ENCODE measurements at regions not wholly inside any gene's neighbourhood (a gene's known extent, or its start where the extent isn't known, plus 50 kb on each side); places are given as distances from the start of the nearest gene placed in this dataset.
A peak's percentile ranks its signal among the peaks of the same experiment; 100 is the strongest.

- DNase-seq = no peak
Measured at GRCh38 chr4:108261026-108261425, 92.3 kb upstream of the LEF1 start.

GRCh38 chr4:108256538-108256937 lies 87.8 kb upstream of the LEF1 start:
- DNase-seq = no peak

- DNase-seq = no peak
Measured at GRCh38 chr4:108255203-108255747, 86.5 kb upstream of the LEF1 start.

GRCh38 chr4:108249397-108249796 lies 80.7 kb upstream of the LEF1 start:
- DNase-seq = no peak

DNA sequence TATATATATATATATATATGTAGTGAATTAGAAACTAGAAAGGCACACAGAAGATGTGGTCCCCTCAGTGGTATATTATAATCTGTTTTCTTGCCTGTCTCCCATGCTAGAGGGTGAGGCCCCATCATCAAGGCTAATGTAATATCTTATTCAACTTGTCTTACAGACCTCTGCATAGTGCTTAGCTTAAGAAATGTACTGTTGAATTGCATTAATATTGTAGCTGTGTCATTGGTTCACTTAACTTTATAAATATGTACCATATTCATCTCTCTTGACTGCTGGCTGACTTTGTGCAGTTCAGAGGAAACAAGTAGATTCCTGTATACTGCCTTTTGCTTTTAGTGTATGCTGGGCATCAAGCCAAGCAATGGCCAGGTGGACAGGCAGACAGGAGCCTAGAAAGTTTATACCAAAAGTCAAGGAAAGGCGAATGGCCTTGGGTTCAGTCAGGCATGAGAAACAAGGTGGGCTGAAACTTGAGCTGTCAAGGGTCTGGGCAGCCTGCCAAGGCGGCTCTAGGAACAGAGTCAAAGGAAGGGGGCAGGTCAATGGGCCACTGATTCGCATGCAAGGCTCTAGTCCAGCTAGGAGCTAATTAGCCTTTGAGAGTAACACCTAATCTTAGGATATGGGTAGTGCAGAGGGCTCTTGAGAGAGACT lies 78.8 kb upstream of the LEF1 start:
- no peak for DNase-seq

DNA sequence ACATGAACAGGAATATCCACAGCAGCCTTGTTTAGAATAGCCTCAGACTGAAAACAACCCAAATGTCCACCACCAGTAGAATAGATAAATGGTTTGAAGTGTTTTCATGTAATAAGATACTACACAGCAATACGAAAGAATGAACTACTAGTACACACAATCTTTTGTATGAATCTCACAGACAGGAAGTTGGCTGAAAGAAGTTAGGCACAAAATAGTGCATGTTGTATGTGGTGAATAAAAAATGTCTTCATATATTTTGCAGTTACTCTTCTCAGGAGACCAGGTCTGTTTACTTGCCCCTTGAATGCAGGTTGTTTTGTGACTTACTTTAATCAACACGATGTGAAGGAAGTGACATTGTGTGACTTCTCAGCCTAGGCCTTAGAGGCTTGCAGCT lies 75.9 kb upstream of the LEF1 start:
- DNase-seq = no peak

- DNase-seq = no peak
Measured at GRCh38 chr4:108240366-108240765, 71.6 kb upstream of the LEF1 start.

DNA sequence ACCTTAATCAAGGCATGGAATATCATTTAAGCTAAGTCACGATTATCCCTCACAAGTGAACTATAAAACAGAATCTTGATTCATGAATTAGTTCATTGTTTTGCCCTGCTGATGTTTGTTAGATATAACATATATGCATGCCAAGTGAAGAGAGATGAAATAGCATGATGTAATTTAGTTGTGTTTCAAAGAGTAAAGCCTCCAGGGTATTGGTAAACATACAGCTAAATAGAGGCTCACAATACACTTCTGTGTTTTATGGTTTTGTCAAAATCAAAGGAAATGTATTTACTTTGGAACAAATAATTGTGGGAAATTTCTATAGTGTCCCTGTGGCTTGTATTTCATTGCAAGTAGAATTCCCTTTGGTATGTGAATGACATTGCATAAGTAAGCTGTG lies 69.0 kb upstream of the LEF1 start:
- no peak for DNase-seq

DNA sequence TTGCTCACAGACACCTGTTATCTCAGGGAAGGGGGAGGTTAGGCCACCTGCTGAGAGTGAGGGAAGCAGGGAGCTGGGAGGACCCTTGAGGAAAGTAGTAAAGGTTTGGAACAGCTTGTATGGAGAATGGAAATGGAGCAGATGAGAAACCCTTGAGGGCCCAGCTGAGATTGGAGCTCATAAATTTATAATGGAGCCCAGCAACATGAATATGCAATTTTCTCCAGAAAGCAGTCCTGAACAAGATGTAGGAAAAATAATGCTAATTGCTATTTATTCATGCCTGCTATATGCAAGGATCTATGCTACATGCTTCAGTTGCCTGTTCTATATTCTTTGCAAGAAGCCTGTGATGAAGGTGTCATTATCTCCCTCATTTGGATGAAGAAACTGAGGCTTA lies 67.5 kb upstream of the LEF1 start:
- no peak for DNase-seq

DNA sequence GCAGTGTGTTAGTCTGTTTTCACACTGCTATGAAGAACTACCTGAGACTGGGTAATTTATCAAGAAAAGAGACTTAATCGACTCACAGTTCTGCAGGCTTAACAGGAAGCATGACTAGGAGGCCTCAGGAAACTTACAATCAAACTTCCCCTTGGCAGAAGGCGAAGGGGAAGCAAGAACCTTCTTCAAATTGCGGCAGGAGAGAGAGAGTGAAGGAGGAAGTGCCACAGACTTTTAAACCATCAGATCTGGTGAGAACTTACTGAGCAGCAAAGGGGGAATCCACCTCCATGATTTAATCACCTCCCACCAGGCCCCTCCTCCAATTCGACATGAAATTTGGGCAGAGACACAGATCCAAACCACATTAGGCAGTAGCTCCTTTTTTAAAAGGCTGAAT lies 59.2 kb upstream of the LEF1 start:
- DNase-seq = no peak

DNA sequence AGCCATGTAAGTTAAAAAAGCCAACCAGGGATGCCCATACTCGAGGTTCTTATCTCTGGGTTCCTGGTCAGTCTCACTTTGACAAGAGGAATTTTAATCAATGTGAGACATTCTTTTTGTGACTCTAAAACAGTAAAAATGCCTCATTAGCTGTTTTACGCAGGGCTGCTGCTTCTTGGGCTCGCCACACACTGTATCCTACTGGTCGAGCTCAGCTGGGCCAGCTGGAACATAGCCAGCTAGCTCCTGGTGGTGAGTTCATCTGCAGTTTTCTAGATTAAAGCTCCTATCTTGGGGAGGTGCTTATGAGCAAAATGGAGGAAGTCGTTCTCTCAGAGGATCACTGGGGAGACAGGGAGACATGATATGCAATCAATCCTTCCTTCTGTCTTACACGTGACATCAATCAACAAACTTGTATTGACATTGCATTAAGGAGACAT lies 55.9 kb upstream of the LEF1 start:
- peak; percentile 75 for DNase-seq

DNA sequence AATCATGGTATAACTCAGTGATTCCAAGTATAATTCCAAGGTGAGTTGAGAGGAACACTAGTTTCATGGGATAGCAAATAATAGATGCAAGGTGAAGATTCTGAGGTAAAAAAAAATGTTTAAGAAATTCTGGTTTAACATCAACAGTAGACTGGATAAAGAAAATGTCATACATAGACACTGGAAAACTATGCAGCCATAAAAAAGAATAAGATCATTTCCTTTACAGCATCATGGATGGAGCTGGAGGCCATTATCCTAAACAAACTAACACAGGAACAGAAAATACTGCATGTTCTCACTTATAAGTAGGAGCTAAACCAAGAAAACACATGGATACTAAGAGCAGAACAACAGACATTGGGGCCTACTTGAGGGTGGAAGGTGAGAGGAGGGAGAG lies 54.6 kb upstream of the LEF1 start:
- DNase-seq = no peak

GRCh38 chr4:108219998-108220397 lies 51.3 kb upstream of the LEF1 start:
- no peak for DNase-seq
